D721Med (cell line): ENCODE measurements at regions not wholly inside any gene's neighbourhood (a gene's known extent, or its start where the extent isn't known, plus 50 kb on each side); places are given as distances from the start of the nearest gene placed in this dataset.

Experiments
- DNase-seq: peaks from one replicate; pipeline ENCODE4 v3.0.0; 2011; ENCODE audit warnings: low spot score; ENCODE audit not compliant: insufficient read length
- FAIRE-seq: peaks from 2 replicates; lab custom pipeline; 2011; peaks lifted over from hg19 to GRCh38; lab: Jason Lieb, UNC
- CTCF ChIP-seq: IDR thresholded peaks from 2 replicates; pipeline ENCODE4 v1.5.1; 2012; ENCODE audit warnings: mild to moderate bottlenecking, control low read depth; ENCODE audit not compliant: insufficient read depth; ENCODE audit errors: missing control alignments

GRCh38 chr5:167128581-167128980 lies 1162.9 kb upstream of the WWC1 start:
- TF ChIP-seq CTCF = no peak
- FAIRE-seq = no peak
- DNase-seq = no peak

- TF ChIP-seq CTCF = no peak
- FAIRE-seq (no peak), DNase-seq (no peak)
Measured at GRCh38 chr5:167140548-167141291, 1150.7 kb upstream of the WWC1 start.

- TF ChIP-seq CTCF = no peak
- FAIRE-seq = no peak
- DNase-seq = no peak
Measured at GRCh38 chr5:167143716-167144115, 1147.7 kb upstream of the WWC1 start.

- no peak for TF ChIP-seq CTCF
- no peak for DNase-seq
- FAIRE-seq = no peak
Measured at GRCh38 chr5:167145841-167146240, 1145.6 kb upstream of the WWC1 start.

- DNase-seq = no peak
- no peak for TF ChIP-seq CTCF
- FAIRE-seq = no peak
Measured at GRCh38 chr5:167147879-167148278, 1143.6 kb upstream of the WWC1 start.

- DNase-seq (no peak), FAIRE-seq (no peak)
- no peak for TF ChIP-seq CTCF
Measured at GRCh38 chr5:167150661-167151060, 1140.8 kb upstream of the WWC1 start.

- DNase-seq (no peak), FAIRE-seq (no peak)
- TF ChIP-seq CTCF = no peak
Measured at GRCh38 chr5:167152561-167152960, 1138.9 kb upstream of the WWC1 start.
